GM18951 (cell line): ENCODE measurements at regions not wholly inside any gene's neighbourhood (a gene's known extent, or its start where the extent isn't known, plus 50 kb on each side); places are given as distances from the start of the nearest gene placed in this dataset.

ENCODE experiments used
- POLR2A ChIP-seq: IDR thresholded peaks from 4 replicates; pipeline ENCODE4 v1.6.1; 2011; ENCODE audit warnings: mild to moderate bottlenecking; ENCODE audit not compliant: insufficient read length, insufficient read depth; ENCODE audit errors: extremely low read depth
- in situ Hi-C: fragments of 300-500 bp; cut with MboI; formaldehyde crosslinking; loops from one replicate; pipeline ENCODE4 v1.12.0; 2022; ENCODE audit warnings: low sequenced_read_pairs, mixed read lengths, inconsistent platforms; ENCODE audit not compliant: unreplicated experiment

GRCh38 chr2:195408196-195408595 lies 248.8 kb upstream of the SLC39A10 start:
- no peak for TF ChIP-seq POLR2A
- in situ Hi-C loops, result no loop called here

DNA sequence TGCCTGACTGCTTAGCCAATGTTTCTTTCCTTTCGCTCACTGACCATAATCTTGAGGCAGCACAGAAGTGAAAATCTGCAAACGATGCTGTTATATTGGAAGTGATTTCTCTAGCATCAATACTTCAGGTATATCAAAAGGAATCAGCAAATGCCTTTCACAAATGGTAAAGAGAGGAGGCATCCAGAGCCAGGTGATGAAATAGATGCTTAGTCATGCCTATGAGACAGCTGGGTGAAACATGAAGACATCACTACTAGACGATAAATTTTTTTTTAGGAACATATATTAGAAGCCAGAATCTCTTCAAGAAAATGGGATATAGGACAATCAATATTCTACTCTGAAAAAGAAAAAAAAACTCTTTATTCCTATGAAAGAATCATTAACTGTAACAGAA lies 249.2 kb upstream of the SLC39A10 start:
- in situ Hi-C loops, result no loop called here
- no peak for TF ChIP-seq POLR2A

DNA sequence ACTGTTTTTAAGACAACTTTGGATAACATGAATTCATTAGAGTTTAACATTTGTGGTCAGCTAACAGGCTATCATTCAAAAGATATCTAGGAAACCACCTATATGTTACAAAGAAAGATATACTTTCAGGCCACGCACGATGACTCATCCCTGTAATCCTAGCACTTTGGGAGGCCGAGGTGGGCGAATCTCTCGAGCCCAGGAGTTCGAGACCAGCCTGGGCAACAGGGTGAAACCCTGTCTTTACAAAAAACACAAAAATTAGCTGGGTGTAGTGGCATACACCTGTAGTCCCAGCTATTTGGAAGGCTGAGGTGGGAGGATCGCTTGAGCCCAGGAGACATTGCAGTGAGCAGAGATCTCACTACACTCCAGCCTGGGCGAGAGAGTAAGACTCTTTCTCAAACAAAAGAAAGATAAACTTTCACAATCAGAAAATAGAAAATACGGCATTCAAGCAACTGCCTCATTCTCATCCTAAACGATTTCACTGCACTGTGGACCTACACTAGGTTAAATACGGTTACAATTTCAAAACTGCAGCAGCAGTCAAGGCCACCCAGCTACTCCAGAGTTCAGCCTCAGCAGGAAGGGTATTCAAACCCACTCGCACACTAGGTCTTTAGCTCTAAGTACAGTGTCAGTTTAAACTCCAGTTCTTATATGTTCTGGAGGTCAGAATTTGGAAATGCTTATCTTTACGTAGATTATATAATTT lies 250.0 kb upstream of the SLC39A10 start:
- in situ Hi-C loops, result no loop called here
- TF ChIP-seq POLR2A, result no peak

- in situ Hi-C loops, result no loop called here
- no peak for TF ChIP-seq POLR2A
These were observed 252.4 kb upstream of the SLC39A10 start for GRCh38 chr2:195404651-195405050.

GRCh38 chr2:195396479-195396878 lies 260.5 kb upstream of the SLC39A10 start:
- in situ Hi-C loops, result no loop called here
- TF ChIP-seq POLR2A, result no peak

DNA sequence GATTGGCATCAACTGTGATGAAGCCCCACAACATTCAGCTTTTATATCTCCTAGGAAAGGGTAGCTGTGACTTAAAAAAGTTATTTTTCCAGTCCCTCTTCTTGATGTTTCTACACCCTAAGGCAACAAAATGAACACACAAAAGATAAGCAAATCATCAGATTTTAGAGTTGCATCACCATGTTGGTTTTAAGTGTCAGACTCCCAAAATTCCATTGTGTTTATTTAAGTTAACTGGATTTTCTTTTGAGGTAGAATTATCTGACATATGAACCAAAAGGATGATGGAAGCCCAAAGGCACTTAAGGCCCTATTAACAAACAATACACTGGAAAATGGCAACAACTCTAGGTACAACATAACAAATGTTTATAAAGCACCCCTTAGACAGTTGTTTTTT lies 261.7 kb upstream of the SLC39A10 start:
- TF ChIP-seq POLR2A, result no peak
- in situ Hi-C loops, result no loop called here

DNA sequence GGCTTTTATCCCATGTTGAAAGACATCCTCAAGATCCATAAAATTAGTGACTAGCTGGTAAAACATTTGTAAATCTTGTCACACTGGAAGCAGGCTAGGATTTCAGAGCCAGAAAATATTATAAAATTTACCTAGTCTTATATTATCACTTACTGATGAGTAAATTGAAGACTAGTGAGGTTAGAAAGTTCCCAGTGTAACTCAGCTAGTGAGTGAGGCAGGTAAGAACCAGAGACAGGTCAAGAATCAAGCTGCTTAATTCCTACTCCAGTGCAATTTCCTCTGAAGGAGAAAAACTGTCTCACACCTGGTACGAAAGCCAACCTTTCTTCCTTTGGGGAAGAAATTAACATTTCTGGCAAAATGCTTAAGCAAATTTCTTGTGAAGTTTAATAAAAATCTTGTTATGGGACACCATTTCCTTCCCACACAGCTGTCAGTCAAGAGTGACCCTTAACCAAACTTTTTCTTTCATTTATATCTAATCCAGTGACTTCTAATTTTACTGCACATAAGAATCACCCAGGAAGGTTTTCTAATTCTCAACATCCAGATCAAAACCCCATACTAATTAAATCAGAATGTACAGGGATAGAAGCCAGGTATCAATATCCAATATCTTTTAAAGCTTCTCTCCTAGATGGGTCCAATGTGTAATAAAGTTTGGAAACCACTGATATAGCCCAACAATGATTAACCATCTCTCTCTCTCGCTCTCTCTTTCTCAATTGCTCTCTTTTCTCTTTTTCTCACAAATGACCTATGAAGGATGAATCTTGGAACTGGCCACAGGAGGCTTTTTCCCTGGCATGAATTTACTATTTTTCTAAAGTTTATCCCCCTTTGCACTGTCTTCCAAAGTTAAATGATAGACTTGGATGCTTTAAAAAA lies 264.3 kb upstream of the SLC39A10 start:
- in situ Hi-C loops, result no loop called here
- no peak for TF ChIP-seq POLR2A

DNA sequence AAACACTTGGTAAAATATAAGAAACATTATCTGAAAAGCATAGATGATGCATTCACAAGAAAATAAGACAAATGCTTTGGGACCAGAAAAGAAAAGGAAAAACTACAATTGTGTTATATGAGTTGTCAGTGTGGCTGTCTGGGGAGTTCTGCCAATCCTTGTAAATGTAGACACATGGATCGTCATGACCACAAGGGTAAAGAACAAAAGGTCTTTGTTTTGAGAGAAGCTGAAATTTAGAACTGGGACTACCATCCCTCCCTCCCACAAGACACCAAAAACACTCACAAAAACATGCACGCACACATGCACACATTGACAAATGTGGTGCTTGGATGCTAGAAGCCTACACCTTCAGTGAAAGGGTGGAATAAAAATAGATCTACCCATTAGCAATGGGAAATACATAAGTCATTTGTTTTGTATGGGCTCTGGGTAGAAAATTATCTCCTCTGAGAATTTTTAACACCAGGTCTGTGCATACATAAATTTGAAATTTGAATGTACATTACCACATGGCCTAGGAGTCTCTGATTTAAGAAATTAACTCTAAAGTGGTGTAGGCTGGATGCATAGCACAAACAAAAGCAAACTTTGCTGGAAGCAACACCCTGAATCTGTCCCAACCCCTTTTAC lies 266.2 kb upstream of the SLC39A10 start:
- in situ Hi-C loops, result no loop called here
- no peak for TF ChIP-seq POLR2A

GRCh38 chr2:195388028-195388427 lies 269.0 kb upstream of the SLC39A10 start:
- in situ Hi-C loops, result no loop called here
- no peak for TF ChIP-seq POLR2A

DNA sequence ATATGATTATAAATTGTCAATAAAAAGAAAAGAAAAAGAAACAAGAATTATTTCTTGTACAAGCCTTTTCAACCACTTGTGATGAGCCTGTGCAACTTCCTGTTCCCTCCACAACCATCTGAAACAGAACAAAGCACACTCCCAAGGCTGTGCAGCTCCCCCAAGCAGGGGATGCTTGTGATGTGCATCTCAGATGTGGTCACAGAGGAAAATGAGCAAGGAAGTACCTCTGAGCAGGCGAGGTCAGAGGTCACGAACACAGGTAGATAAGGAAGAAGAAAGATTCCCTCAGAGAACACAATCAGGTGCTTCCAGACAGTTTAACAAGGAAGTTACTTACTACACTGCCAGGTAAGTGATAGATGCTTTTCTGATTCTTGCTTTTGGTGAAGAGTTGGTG lies 274.8 kb upstream of the SLC39A10 start:
- TF ChIP-seq POLR2A, result no peak
- in situ Hi-C loops, result no loop called here

DNA sequence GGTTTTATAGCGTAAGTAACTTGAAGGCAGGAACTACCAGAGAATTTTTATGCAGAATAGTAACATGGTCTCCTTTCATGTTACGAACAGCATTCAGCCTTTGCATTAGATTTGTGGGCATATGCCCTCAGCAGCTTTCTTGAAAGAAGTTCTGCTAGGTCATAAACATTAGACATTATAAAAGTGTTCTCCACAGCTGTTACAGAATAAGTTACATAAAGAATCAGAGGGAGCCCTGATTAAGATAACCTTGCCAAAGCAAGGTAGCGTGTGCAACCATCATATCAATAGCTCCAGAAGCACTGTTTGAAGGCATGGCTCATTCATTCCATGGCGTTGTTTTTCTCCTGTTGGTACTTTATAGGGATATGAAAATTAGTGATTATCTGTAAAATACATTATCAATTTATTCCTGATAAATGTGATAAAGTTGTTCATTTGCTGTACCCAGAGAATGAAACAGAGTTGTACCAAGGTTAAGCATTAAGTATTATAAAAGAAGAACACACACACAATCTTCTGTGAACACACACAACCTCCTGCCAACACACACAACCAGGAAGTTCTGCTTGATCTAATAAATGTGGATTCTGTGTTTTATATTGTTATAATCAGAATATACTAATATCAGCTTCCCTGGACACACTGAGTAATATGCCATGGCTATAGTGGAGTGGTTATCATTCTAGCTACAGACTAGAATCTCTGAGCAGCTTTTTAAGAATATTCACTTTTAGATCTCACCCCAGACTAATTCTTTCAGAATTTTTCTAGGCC lies 286.7 kb upstream of the SLC39A10 start:
- in situ Hi-C loops, result no loop called here
- no peak for TF ChIP-seq POLR2A

- in situ Hi-C loops, result no loop called here
- TF ChIP-seq POLR2A, result no peak
These were observed 287.8 kb upstream of the SLC39A10 start for GRCh38 chr2:195369218-195369587.
